GM12891 (cell line): ENCODE measurements at regions not wholly inside any gene's neighbourhood (a gene's known extent, or its start where the extent isn't known, plus 50 kb on each side); places are given as distances from the start of the nearest gene placed in this dataset.
"Not testable (repeated sequence)": the region's sequence is repeated elsewhere in the genome, so short reads cannot be mapped to it uniquely, and the experiment has no call there.

Source experiments
- DNase-seq: peaks from one replicate; pipeline ENCODE4 v3.0.0; 2011; ENCODE audit warnings: low spot score; ENCODE audit not compliant: insufficient read length
- FAIRE-seq: peaks from 2 replicates; lab custom pipeline; 2011; peaks lifted over from hg19 to GRCh38; lab: Jason Lieb, UNC
- PAX5 ChIP-seq: IDR thresholded peaks from 2 replicates; pipeline ENCODE4 v1.6.1; 2011; ENCODE audit warnings: low read length, moderate library complexity, mild to moderate bottlenecking; ENCODE audit not compliant: insufficient read depth, severe bottlenecking
- POLR2A ChIP-seq: IDR thresholded peaks from 2 replicates; pipeline ENCODE4 v1.6.1; 2011; ENCODE audit warnings: low read depth, low read length, control low read depth
- POLR2AphosphoS5 ChIP-seq: IDR thresholded peaks from 2 replicates; pipeline ENCODE4 v1.6.1; 2011; ENCODE audit warnings: low read depth, low read length, control low read depth
- POU2F2 ChIP-seq: IDR thresholded peaks from 2 replicates; pipeline ENCODE4 v1.6.1; 2011; ENCODE audit warnings: low read depth, mild to moderate bottlenecking, control low read depth, low read length, moderate library complexity
- SPI1 ChIP-seq: IDR thresholded peaks from 2 replicates; pipeline ENCODE4 v1.6.1; 2011; ENCODE audit warnings: low read depth, low read length, control low read depth
- TAF1 ChIP-seq: IDR thresholded peaks from 2 replicates; pipeline ENCODE4 v1.6.1; 2011; ENCODE audit warnings: low read depth, low read length, control low read depth

DNA sequence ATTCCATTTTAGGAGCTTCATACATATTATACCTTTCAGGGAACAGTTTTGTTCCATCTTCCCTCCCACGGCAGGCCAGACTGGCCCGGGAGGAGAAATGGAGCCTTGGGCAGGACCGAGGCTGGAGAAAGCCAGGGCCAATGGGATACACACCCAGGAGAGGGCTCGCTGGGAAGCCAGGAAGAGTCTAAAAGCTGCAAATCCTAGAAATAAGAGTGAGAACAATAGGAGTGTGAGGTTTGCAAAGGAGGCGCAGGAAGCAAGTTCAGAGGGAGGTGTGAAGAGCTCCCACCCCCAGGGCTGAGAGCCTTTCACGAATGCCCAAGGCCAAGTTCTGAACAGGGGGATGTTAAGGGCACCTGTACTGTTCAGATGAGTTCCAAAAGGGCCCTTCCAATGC, 67.5 kb upstream of the CPSF6 start:
- FAIRE-seq = no peak
- DNase-seq = no peak
- no peak for TF ChIP-seq PAX5
- TF ChIP-seq SPI1 = no peak
- TF ChIP-seq POLR2AphosphoS5 = no peak
- TF ChIP-seq TAF1 = no peak
- no peak for TF ChIP-seq POLR2A
- TF ChIP-seq POU2F2 = no peak

DNA sequence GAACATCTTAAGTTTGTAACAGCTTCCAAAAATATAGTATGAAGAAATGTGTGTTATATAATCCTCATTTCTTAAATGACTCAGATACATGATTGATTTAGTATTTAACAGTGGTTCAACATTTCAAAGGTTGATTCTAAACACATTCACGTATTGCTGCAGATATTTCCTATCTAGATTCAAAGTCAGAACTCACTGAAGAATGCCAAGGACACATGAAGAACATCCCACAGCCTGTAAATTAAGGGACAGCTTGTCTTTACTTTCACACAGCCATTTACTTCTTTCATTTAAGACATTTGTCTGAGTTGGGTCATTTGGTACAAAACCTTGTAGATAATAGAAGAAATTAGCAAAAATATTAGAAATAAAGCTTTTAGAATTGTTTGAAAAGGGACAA, 66.9 kb upstream of the CPSF6 start:
- TF ChIP-seq POU2F2 = no peak
- TF ChIP-seq SPI1 = no peak
- TF ChIP-seq PAX5 = no peak
- no peak for TF ChIP-seq POLR2A
- no peak for TF ChIP-seq TAF1
- TF ChIP-seq POLR2AphosphoS5 = no peak
- DNase-seq (no peak), FAIRE-seq (no peak)

DNA sequence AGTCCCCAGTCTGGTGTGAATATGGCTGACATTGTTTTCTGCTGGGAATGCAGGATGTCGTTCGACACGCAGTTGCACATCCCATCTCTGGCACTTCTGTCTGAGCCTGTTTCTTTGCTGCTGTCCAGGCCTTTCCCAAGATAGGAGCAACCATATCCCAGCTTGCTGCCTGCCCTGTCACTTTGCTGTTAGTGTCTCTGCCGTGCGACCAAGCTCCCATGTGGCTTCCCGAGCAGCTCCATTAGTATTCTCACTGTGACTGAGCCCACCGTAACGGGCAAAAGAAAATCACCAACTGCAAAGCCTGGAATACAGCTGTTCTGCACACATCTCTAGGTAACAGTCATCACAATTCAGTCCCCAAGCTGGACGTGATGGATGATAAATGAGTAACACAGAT, 66.0 kb upstream of the CPSF6 start:
- no peak for TF ChIP-seq TAF1
- TF ChIP-seq POLR2A = no peak
- no peak for TF ChIP-seq SPI1
- TF ChIP-seq POU2F2 = no peak
- no peak for TF ChIP-seq POLR2AphosphoS5
- TF ChIP-seq PAX5 = no peak
- FAIRE-seq = no peak
- DNase-seq = no peak

DNA sequence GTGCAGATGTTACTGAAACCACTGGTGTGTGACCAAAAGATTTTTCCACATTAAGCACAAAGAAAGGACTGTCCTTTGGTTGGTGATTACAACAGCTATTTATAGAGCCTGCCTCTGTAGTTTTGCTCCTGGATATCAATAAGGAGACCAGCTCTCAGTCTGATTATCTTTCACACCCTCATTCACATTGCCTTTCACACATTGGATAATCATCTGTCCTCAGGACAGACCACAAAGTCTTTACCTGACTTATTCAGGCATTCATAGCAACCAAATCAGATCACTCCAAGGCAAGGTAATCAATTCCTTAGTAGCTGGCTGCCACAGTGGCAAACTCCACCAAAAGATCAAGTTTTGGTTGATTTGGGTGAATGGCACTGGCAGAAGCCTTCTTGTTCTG, 59.6 kb upstream of the CPSF6 start:
- no peak for TF ChIP-seq POU2F2
- TF ChIP-seq POLR2A = no peak
- no peak for TF ChIP-seq PAX5
- no peak for TF ChIP-seq POLR2AphosphoS5
- TF ChIP-seq TAF1 = no peak
- TF ChIP-seq SPI1 = no peak
- FAIRE-seq (no peak), DNase-seq (no peak)

DNA sequence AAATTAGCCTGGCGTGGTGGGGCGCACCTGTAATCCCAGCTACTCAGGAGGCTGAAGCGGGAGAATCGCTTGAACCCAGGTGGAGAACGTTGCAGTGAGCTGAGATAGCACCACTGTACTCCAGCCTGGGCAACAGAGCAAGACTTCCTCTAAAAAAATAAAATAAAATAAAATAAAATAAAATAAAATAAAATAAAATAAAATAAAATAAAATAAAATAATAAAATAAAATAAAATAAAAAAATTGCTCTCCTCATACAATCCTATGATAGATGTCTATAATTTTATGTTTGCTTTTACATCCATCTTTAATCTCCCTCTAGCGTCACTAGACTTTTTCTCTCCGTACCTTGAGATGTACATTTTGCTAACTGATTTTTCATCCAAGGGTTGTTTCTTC, 51.8 kb upstream of the CPSF6 start:
- not testable (repeated sequence) for FAIRE-seq

DNA sequence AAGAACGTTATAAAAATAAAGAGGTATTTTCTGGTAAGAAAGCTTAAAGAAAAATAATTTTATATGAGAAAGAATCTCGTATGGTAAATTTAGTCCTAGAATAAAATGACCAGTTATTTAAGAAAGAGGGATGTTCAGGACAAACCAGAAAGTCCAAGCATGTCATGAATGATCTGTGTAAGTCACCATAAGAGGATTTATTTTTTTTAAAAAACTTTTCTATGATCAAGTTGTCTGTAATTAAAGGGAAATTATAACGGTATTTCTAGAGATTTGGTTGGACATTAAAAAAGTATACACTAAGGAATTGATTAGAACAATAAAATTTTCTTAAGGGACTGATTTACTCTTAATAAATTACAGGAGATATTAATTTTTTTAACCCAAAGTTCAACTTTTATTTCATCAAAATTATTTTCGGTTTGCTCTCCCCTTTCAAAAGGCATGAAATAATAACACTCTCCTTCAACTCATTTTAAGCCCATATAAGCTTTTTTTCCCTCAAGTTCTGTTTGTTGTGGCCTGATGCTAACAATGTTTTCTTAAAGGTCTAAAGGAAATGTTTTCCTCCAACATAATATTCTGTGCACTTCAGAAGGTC, 49.9 kb upstream of the CPSF6 start:
- no peak for DNase-seq
- no peak for TF ChIP-seq POU2F2
- TF ChIP-seq PAX5 = no peak
- no peak for TF ChIP-seq POLR2AphosphoS5
- TF ChIP-seq SPI1 = no peak
- no peak for TF ChIP-seq POLR2A
- TF ChIP-seq TAF1 = no peak
- no peak for FAIRE-seq

More for the DNA sequence above, 51.8 kb upstream of the CPSF6 start:
- DNase-seq = not testable (repeated sequence)
